CD4-positive, alpha-beta T cell (primary cell): ENCODE measurements at regions not wholly inside any gene's neighbourhood (a gene's known extent, or its start where the extent isn't known, plus 50 kb on each side); places are given as distances from the start of the nearest gene placed in this dataset.
A peak's percentile ranks its signal among the peaks of the same experiment; 100 is the strongest.

Experiments used
- ATAC-seq: fragments of 200-7000 bp; cut with Tn5 transposase; one replicate; pipeline ENCODE4 v1.10.0; 2022; ENCODE audit warnings: mild to moderate bottlenecking; ENCODE audit not compliant: poor library complexity
- CTCF ChIA-PET: fragments of 350-600 bp; sonication (Branson Sonifier 250); formaldehyde crosslinking; loops from one replicate; lab custom pipeline; 2021; ENCODE audit warnings: antibody characterized with exemption, inconsistent platforms; lab: Charles Lee
- POLR2A ChIA-PET: fragments of 350-600 bp; sonication (Branson Sonifier 250); formaldehyde crosslinking; loops from one replicate; lab custom pipeline; 2021; ENCODE audit warnings: antibody characterized with exemption, inconsistent platforms; lab: Charles Lee
- DNase-seq, 14 experiments: peaks; one replicate each; pipeline ENCODE4 v3.0.0-alpha.2; 2013 to 2020; ENCODE audit warnings: mixed read lengths in 2 of 14
- H3K27ac ChIP-seq, 2 donors: one replicate each; pipeline versions ENCODE4 v1.5.1 to v1.7.0; 2013; ENCODE audit warnings: low read length in 2 of 2, low read depth in 1 of 2, mild to moderate bottlenecking in 1 of 2
- H3K27me3 ChIP-seq, 2 experiments: 1 replicate in 1 of 2; 2 replicates in 1 of 2; pipeline versions ENCODE4 v1.6.1 to v1.7.0; 2013; ENCODE audit warnings: low read length in 2 of 2, control low read depth in 1 of 2, mild to moderate bottlenecking in 1 of 2, moderate library complexity in 1 of 2; ENCODE audit not compliant: insufficient read depth in 2 of 2, control insufficient read depth in 1 of 2
- H3K36me3 ChIP-seq: one replicate; pipeline ENCODE4 v1.6.1; 2013; ENCODE audit warnings: low read length, control low read depth; ENCODE audit not compliant: insufficient read depth
- H3K4me1 ChIP-seq: one replicate; pipeline ENCODE4 v1.6.1; 2013; ENCODE audit warnings: low read length, control low read depth; ENCODE audit not compliant: insufficient read depth
- H3K4me3 ChIP-seq: one replicate; pipeline ENCODE4 v1.5.1; 2013; ENCODE audit warnings: mild to moderate bottlenecking, low read length, moderate library complexity
- H3K9me3 ChIP-seq, 2 experiments: 1 replicate in 1 of 2; 2 replicates in 1 of 2; pipeline versions ENCODE4 v1.6.1 to v1.7.0; 2013; ENCODE audit warnings: low read length in 2 of 2, mild to moderate bottlenecking in 2 of 2, control low read depth in 1 of 2, moderate library complexity in 1 of 2; ENCODE audit not compliant: control insufficient read depth in 1 of 2, insufficient read depth in 1 of 2
- H3K27ac Mint-ChIP-seq: one replicate; pipeline ENCODE4 v1.8.0; 2020; ENCODE audit warnings: mixed read lengths
- H3K27me3 Mint-ChIP-seq: one replicate; pipeline ENCODE4 v1.8.0; 2021; ENCODE audit warnings: mixed read lengths
- H3K36me3 Mint-ChIP-seq: one replicate; pipeline ENCODE4 v1.8.0; 2021; ENCODE audit warnings: low read depth, mixed read lengths
- H3K4me1 Mint-ChIP-seq: one replicate; pipeline ENCODE4 v1.8.0; 2021; ENCODE audit warnings: low read depth, mixed read lengths
- H3K4me3 Mint-ChIP-seq: one replicate; pipeline ENCODE4 v1.8.0; 2020; ENCODE audit warnings: mild to moderate bottlenecking, mixed read lengths
- H3K9me3 Mint-ChIP-seq: one replicate; pipeline ENCODE4 v1.8.0; 2020; ENCODE audit warnings: mixed read lengths
- CTCF ChIP-seq: fragments of 200-600 bp; IDR thresholded peaks from one replicate; pipeline ENCODE4 v1.8.0; 2022; ENCODE audit warnings: antibody characterized with exemption, mild to moderate bottlenecking
- intact Hi-C, 2 experiments: fragments of 100-400 bp; cut with DNase I in 1 of 2; cut with micrococcal nuclease in 1 of 2; formaldehyde crosslinking; loops; one replicate each; pipeline versions ENCODE4 v1.15.1 to v1.9.0; 2023 to 2025; cut with DNase I, micrococcal nuclease

GRCh38 chr4:82256718-82257117, 117.1 kb downstream of the HNRNPD start:
- Mint-ChIP-seq H3K27me3 (no peaks in the 10 kb centered on the region), H3K9me3 (no peaks in the 10 kb centered on the region), H3K27ac (no peak overlapping the region), H3K36me3 (no peaks in the 10 kb centered on the region), H3K4me1 (no peaks in the 10 kb centered on the region), H3K4me3 (no peak overlapping the region)
- H3K4me1 ChIP-seq: no peaks in the 10 kb centered on the region
- intact Hi-C loops: no loop called here
- CTCF ChIA-PET: interaction anchor here (1.5 kb wide), 1 partner anchor 11 kb away, joined by 3 read pairs; no protein-coding TSS in a partner anchor
- no peaks in the 10 kb centered on the region for H3K27me3 ChIP-seq
- ATAC-seq (no peak), DNase-seq (no peak)
- TF ChIP-seq CTCF: no peak
- POLR2A ChIA-PET: interaction anchor here (1.0 kb wide), 1 partner anchor 10 kb away, joined by 3 read pairs; no protein-coding TSS in a partner anchor
- no peak overlapping the region for H3K27ac ChIP-seq
- H3K9me3 ChIP-seq: no peaks in the 10 kb centered on the region
- no peaks in the 10 kb centered on the region for H3K36me3 ChIP-seq
- H3K4me3 ChIP-seq: no peak overlapping the region

- Histone ChIP-seq H3K4me3 (no peak overlapping the region), H3K4me1 (no peaks in the 10 kb centered on the region), H3K27me3 (no peaks in the 10 kb centered on the region), H3K27ac (no peak overlapping the region), H3K36me3 (no peaks in the 10 kb centered on the region), H3K9me3 (no peaks in the 10 kb centered on the region)
- ChIA-PET CTCF (interaction anchor here (0.8 to 1.5 kb wide), 2 partner anchors 10 to 13 kb away, joined by 3 to 5 read pairs; no protein-coding TSS in a partner anchor), POLR2A (interaction anchor here (1.0 kb wide), 1 partner anchor 9 kb away, joined by 3 read pairs; no protein-coding TSS in a partner anchor)
- Mint-ChIP-seq H3K36me3 (no peaks in the 10 kb centered on the region), H3K9me3 (no peaks in the 10 kb centered on the region), H3K27ac (no peak overlapping the region), H3K4me1 (no peaks in the 10 kb centered on the region), H3K4me3 (no peak overlapping the region), H3K27me3 (no peaks in the 10 kb centered on the region)
- no peak for DNase-seq
- intact Hi-C loops: no loop called here
- no peak for TF ChIP-seq CTCF
- ATAC-seq: no peak
Observed at GRCh38 chr4:82255657-82256056, 118.1 kb downstream of the HNRNPD start.

GRCh38 chr4:82248903-82249632, 124.7 kb downstream of the HNRNPD start:
- Histone ChIP-seq H3K4me1 (no peaks in the 10 kb centered on the region), H3K27ac (no peak overlapping the region), H3K36me3 (no peaks in the 10 kb centered on the region), H3K27me3 (no peaks in the 10 kb centered on the region), H3K9me3 (no peaks in the 10 kb centered on the region), H3K4me3 (no peak overlapping the region)
- intact Hi-C loops: no loop called here
- peak; percentile 17 for TF ChIP-seq CTCF
- Mint-ChIP-seq H3K4me3 (no peak overlapping the region), H3K27ac (no peak overlapping the region), H3K4me1 (no peaks in the 10 kb centered on the region), H3K36me3 (no peaks in the 10 kb centered on the region), H3K27me3 (no peaks in the 10 kb centered on the region), H3K9me3 (no peaks in the 10 kb centered on the region)
- CTCF ChIA-PET: no interaction called here
- POLR2A ChIA-PET: no interaction called here
- DNase-seq: no peak
- no peak for ATAC-seq
